ENCODE measurements at regions not wholly inside any gene's neighbourhood (a gene's known extent, or its start where the extent isn't known, plus 50 kb on each side); places are given as distances from the start of the nearest gene placed in this dataset.

DNA sequence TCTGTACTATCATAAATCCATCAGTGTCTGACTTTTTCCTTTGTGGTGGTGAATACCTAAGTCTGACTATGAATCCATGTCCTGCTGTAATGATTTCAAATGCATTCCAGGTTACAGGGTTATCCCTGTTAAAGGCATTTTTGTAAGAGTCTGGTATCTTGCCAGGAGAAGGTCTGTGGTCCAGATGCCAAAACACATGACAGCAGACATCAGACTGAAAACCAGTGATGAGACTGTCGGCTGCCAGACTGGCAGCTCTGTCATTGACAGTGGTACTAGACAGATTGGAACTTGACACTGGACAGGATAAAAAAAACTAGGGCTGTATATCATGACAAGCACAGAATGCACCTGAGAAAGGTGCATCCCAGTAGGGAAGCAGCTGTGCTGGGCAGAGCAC lies 301.8 kb upstream of the FAT3 start:
- Histone ChIP-seq H2BK5ac (ENCODE audit: low read depth, low read length, poor library complexity, severe bottlenecking) (no peak overlapping the region), H2BK12ac (ENCODE audit: low read length in 2 of 2) (no peak overlapping the region), H3K27ac (ENCODE audit: low read length, poor library complexity, severe bottlenecking) (no peak overlapping the region), H2AFZ (ENCODE audit: low read depth, low read length) (no peak overlapping the region), H2BK120ac (ENCODE audit: low read depth, low read length) (no peak overlapping the region), H3K9me3 (ENCODE audit: control insufficient read depth, low read length) (no peaks in the 10 kb centered on the region), H3K4me1 (ENCODE audit: control insufficient read depth, insufficient read depth, low read depth, low read length) (peaks cover 2% of the 10 kb centered on the region), H3K36me3 (ENCODE audit: control insufficient read depth in 1 of 2, insufficient read depth in 2 of 2, low read depth in 1 of 2, low read length in 2 of 2) (no peaks in the 10 kb centered on the region), H3K14ac (ENCODE audit: low read length in 2 of 2) (no peak overlapping the region), H3K9ac (ENCODE audit: low read length) (no peak overlapping the region), H3K4ac (ENCODE audit: low read depth in 1 of 2, low read length in 2 of 2) (no peak overlapping the region), H2AK5ac (ENCODE audit: low read length, severe bottlenecking) (no peak overlapping the region), H3K27me3 (ENCODE audit: control insufficient read depth in 1 of 2, insufficient read depth in 1 of 2, low read length in 2 of 2) (no peaks in the 10 kb centered on the region), H3K23ac (ENCODE audit: low read length in 2 of 2) (no peak overlapping the region), H4K8ac (ENCODE audit: low read length) (no peak overlapping the region), H3K18ac (ENCODE audit: low read depth in 1 of 2, low read length in 2 of 2) (no peak overlapping the region), H4K91ac (ENCODE audit: low read length) (no peak overlapping the region), H3K79me1 (replicated peaks; ENCODE audit: low read length, poor library complexity, severe bottlenecking) (no peaks in the 10 kb centered on the region), H3K4me3 (ENCODE audit: insufficient read depth in 1 of 2, low read depth in 1 of 2, low read length in 2 of 2) (no peak overlapping the region), H2BK15ac (ENCODE audit: low read depth, poor library complexity, severe bottlenecking) (no peak overlapping the region), H3K4me2 (ENCODE audit: low read length, poor library complexity, severe bottlenecking) (no peak overlapping the region)
- 72% methylated on average over 1 of the region's 1 CpG for WGBS
- no peak for DNase-seq

DNA sequence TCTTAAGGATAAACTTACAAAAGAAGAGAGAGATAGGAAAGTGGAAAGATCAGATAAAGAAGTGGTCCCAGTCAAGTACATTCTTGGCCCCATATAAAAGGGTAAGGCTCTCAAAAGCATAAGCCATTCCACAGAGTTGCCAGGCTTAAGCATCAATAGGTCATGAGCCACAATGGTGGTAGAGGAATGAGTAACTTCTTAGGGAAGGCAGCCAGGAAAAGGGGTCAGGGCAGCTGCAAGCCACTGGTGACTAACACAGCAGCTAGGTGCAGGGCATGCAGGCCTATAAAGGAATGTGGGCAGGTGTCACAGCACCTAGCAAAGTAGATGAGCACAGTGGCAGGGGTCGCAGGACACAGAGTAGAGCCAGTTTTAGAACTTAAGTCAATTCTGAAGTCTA lies 302.6 kb upstream of the FAT3 start:
- no peaks in the 10 kb centered on the region for H3K27me3 ChIP-seq (ENCODE audit: control insufficient read depth in 1 of 2, insufficient read depth in 1 of 2, low read length in 2 of 2)
- H3K23ac ChIP-seq (ENCODE audit: low read length in 2 of 2), result no peak overlapping the region
- no peak overlapping the region for H3K18ac ChIP-seq (ENCODE audit: low read depth in 1 of 2, low read length in 2 of 2)
- H3K4me1 ChIP-seq (ENCODE audit: control insufficient read depth, insufficient read depth, low read depth, low read length), result peaks cover 2% of the 10 kb centered on the region
- H2BK15ac ChIP-seq (ENCODE audit: low read depth, poor library complexity, severe bottlenecking), result no peak overlapping the region
- H3K27ac ChIP-seq (ENCODE audit: low read length, poor library complexity, severe bottlenecking), result no peak overlapping the region
- H2AFZ ChIP-seq (ENCODE audit: low read depth, low read length), result no peak overlapping the region
- no peaks in the 10 kb centered on the region for H3K79me1 ChIP-seq (replicated peaks; ENCODE audit: low read length, poor library complexity, severe bottlenecking)
- no peak overlapping the region for H2AK5ac ChIP-seq (ENCODE audit: low read length, severe bottlenecking)
- no peak overlapping the region for H4K91ac ChIP-seq (ENCODE audit: low read length)
- no peak overlapping the region for H2BK120ac ChIP-seq (ENCODE audit: low read depth, low read length)
- H3K9me3 ChIP-seq (ENCODE audit: control insufficient read depth, low read length), result no peaks in the 10 kb centered on the region
- H4K8ac ChIP-seq (ENCODE audit: low read length), result no peak overlapping the region
- no peak overlapping the region for H3K4me3 ChIP-seq (ENCODE audit: insufficient read depth in 1 of 2, low read depth in 1 of 2, low read length in 2 of 2)
- no peak overlapping the region for H3K4ac ChIP-seq (ENCODE audit: low read depth in 1 of 2, low read length in 2 of 2)
- no peak overlapping the region for H2BK12ac ChIP-seq (ENCODE audit: low read length in 2 of 2)
- no peak for DNase-seq
- no peaks in the 10 kb centered on the region for H3K36me3 ChIP-seq (ENCODE audit: control insufficient read depth in 1 of 2, insufficient read depth in 2 of 2, low read depth in 1 of 2, low read length in 2 of 2)
- 86% methylated on average over 1 of the region's 1 CpG for WGBS
- no peak overlapping the region for H3K14ac ChIP-seq (ENCODE audit: low read length in 2 of 2)
- no peak overlapping the region for H2BK5ac ChIP-seq (ENCODE audit: low read depth, low read length, poor library complexity, severe bottlenecking)
- H3K9ac ChIP-seq (ENCODE audit: low read length), result no peak overlapping the region
- no peak overlapping the region for H3K4me2 ChIP-seq (ENCODE audit: low read length, poor library complexity, severe bottlenecking)

DNA sequence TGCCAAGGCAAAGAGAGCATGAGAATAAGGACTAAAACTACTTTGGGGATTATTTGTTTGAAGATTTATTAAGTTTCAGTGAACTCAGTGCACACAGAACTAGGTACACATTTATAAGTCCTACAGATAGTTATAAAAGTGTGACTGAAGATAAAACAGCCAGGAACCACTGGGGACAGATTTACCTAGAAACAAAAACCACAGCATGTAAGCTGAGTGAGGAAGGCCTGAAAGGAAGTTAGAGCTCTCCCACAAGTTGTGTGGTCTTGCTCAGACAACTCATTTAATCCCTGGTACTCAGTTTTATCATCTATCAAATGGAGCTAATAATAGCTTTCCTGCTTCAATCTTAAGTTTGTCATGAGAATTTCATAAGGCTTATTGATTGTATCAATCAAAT lies 311.2 kb upstream of the FAT3 start:
- Histone ChIP-seq H3K79me1 (replicated peaks; ENCODE audit: low read length, poor library complexity, severe bottlenecking) (no peaks in the 10 kb centered on the region), H3K23ac (ENCODE audit: low read length in 2 of 2) (no peak overlapping the region), H3K36me3 (ENCODE audit: control insufficient read depth in 1 of 2, insufficient read depth in 2 of 2, low read depth in 1 of 2, low read length in 2 of 2) (no peaks in the 10 kb centered on the region), H3K9ac (ENCODE audit: low read length) (no peak overlapping the region), H2AFZ (ENCODE audit: low read depth, low read length) (no peak overlapping the region), H3K9me3 (ENCODE audit: control insufficient read depth, low read length) (no peaks in the 10 kb centered on the region), H3K14ac (ENCODE audit: low read length in 2 of 2) (no peak overlapping the region), H3K27me3 (ENCODE audit: control insufficient read depth in 1 of 2, insufficient read depth in 1 of 2, low read length in 2 of 2) (no peaks in the 10 kb centered on the region), H2AK5ac (ENCODE audit: low read length, severe bottlenecking) (no peak overlapping the region), H2BK12ac (ENCODE audit: low read length in 2 of 2) (no peak overlapping the region), H3K4me2 (ENCODE audit: low read length, poor library complexity, severe bottlenecking) (no peak overlapping the region), H4K91ac (ENCODE audit: low read length) (no peak overlapping the region), H4K8ac (ENCODE audit: low read length) (no peak overlapping the region), H3K27ac (ENCODE audit: low read length, poor library complexity, severe bottlenecking) (no peak overlapping the region), H3K4me3 (ENCODE audit: insufficient read depth in 1 of 2, low read depth in 1 of 2, low read length in 2 of 2) (no peak overlapping the region), H3K4ac (ENCODE audit: low read depth in 1 of 2, low read length in 2 of 2) (no peak overlapping the region), H3K18ac (ENCODE audit: low read depth in 1 of 2, low read length in 2 of 2) (no peak overlapping the region), H2BK15ac (ENCODE audit: low read depth, poor library complexity, severe bottlenecking) (no peak overlapping the region), H2BK120ac (ENCODE audit: low read depth, low read length) (no peak overlapping the region), H2BK5ac (ENCODE audit: low read depth, low read length, poor library complexity, severe bottlenecking) (no peak overlapping the region), H3K4me1 (ENCODE audit: control insufficient read depth, insufficient read depth, low read depth, low read length) (no peaks in the 10 kb centered on the region)
- DNase-seq, result no peak

DNA sequence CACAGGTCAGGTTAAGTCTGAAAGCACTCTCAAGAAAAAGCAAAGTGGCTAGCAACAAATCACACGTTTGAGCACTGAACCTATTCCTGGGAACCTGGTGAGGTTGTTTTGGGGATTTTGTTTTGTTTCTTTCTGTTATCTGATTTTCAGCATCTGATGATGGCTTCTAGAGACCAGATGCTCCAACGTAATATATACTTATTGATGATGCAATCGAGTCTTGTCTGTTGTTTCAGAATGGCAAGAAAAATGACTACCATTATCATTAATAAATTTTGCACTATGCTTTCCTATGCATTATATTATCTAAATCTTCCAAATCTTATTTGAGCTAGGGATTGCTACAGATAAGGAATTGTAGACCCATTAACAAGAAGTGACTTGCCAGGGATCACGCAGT lies 312.3 kb upstream of the FAT3 start:
- Histone ChIP-seq H3K9me3 (ENCODE audit: control insufficient read depth, low read length) (no peaks in the 10 kb centered on the region), H4K8ac (ENCODE audit: low read length) (no peak overlapping the region), H2BK5ac (ENCODE audit: low read depth, low read length, poor library complexity, severe bottlenecking) (no peak overlapping the region), H3K9ac (ENCODE audit: low read length) (no peak overlapping the region), H3K4me2 (ENCODE audit: low read length, poor library complexity, severe bottlenecking) (no peak overlapping the region), H4K91ac (ENCODE audit: low read length) (no peak overlapping the region), H2BK12ac (ENCODE audit: low read length in 2 of 2) (no peak overlapping the region), H3K18ac (ENCODE audit: low read depth in 1 of 2, low read length in 2 of 2) (no peak overlapping the region), H3K23ac (ENCODE audit: low read length in 2 of 2) (no peak overlapping the region), H3K79me1 (replicated peaks; ENCODE audit: low read length, poor library complexity, severe bottlenecking) (no peaks in the 10 kb centered on the region), H3K4me1 (ENCODE audit: control insufficient read depth, insufficient read depth, low read depth, low read length) (no peaks in the 10 kb centered on the region), H3K36me3 (ENCODE audit: control insufficient read depth in 1 of 2, insufficient read depth in 2 of 2, low read depth in 1 of 2, low read length in 2 of 2) (no peaks in the 10 kb centered on the region), H2BK120ac (ENCODE audit: low read depth, low read length) (no peak overlapping the region), H3K4me3 (ENCODE audit: insufficient read depth in 1 of 2, low read depth in 1 of 2, low read length in 2 of 2) (no peak overlapping the region), H2BK15ac (ENCODE audit: low read depth, poor library complexity, severe bottlenecking) (no peak overlapping the region), H3K27ac (ENCODE audit: low read length, poor library complexity, severe bottlenecking) (no peak overlapping the region), H3K27me3 (ENCODE audit: control insufficient read depth in 1 of 2, insufficient read depth in 1 of 2, low read length in 2 of 2) (no peaks in the 10 kb centered on the region), H2AFZ (ENCODE audit: low read depth, low read length) (no peak overlapping the region), H2AK5ac (ENCODE audit: low read length, severe bottlenecking) (no peak overlapping the region), H3K14ac (ENCODE audit: low read length in 2 of 2) (no peak overlapping the region), H3K4ac (ENCODE audit: low read depth in 1 of 2, low read length in 2 of 2) (no peak overlapping the region)
- no peak for DNase-seq
- WGBS, result 97% methylated on average over 2 of the region's 4 CpGs

Data from mesenchymal stem cell (in vitro differentiated cells and primary cell).